Superior temporal gyrus (tissue), 1 donor: ENCODE measurements at regions not wholly inside any gene's neighbourhood (a gene's known extent, or its start where the extent isn't known, plus 50 kb on each side); places are given as distances from the start of the nearest gene placed in this dataset.
A peak's percentile ranks its signal among the peaks of the same experiment; 100 is the strongest.

ENCODE experiments used
- DNase-seq: peaks from one replicate; pipeline ENCODE4 v3.0.0-alpha.2; 2016; ENCODE audit errors: extremely low spot score

- DNase-seq: no peak
Observed at GRCh38 chr12:90036637-90037036, 328.0 kb upstream of the ATP2B1 start.

DNA sequence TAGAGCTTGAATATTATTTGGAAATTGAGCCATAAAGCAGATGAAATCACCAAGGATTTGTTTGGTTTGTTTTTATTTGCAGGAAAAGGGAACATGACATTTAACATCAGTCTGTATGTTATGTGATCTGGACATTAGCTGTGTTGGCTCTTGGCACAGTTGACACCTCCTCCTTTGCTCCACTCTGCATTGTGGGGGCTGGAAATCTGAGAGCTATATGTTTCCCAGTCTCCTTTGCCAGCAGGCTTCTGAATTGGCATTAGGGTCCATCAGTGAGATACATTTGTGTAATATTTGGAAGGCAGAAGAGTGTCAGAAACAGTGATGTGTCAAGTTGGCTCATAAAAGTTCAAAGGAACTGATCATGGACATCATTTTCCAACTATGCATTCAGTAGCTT is 322.1 kb upstream of the ATP2B1 start:
- no peak for DNase-seq

DNA sequence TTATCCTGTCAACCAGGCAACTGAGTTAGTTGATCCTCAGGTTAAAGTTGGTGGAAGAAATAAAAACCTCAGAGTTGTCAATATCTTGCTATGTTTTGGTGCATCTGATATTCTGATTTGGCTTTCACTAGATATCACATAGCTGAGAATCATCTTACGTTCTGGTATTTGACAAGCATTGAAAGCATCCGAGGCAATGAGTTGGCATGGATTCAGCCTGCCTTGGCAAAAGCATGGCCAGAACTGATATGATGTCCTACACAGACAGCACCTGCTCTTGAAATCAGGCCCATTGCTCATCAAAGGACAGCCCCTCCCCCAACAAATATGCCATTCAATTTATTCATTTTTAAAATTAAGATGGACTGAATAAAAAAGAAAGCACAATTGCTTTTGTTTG is 320.7 kb upstream of the ATP2B1 start:
- DNase-seq: no peak

DNA sequence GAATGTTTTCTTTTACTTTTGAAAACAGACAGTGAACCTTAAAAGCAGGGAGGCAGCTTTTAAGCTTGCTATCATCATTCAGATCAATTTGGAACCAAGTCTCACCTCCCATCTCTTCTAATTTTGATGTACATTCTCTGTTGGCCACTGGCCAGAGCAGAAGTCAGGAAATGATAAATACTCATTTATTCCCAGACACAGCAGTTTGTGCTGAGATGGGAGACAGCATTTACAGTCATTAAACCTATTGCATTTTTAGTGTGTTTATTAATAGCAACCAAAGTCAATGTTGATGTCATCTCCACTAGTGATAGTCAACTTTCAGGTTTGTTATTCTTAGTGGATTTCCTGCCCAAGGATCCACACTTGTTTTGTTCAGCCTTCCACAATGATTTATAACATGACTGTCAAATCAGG is 320.0 kb upstream of the ATP2B1 start:
- no peak for DNase-seq

DNA sequence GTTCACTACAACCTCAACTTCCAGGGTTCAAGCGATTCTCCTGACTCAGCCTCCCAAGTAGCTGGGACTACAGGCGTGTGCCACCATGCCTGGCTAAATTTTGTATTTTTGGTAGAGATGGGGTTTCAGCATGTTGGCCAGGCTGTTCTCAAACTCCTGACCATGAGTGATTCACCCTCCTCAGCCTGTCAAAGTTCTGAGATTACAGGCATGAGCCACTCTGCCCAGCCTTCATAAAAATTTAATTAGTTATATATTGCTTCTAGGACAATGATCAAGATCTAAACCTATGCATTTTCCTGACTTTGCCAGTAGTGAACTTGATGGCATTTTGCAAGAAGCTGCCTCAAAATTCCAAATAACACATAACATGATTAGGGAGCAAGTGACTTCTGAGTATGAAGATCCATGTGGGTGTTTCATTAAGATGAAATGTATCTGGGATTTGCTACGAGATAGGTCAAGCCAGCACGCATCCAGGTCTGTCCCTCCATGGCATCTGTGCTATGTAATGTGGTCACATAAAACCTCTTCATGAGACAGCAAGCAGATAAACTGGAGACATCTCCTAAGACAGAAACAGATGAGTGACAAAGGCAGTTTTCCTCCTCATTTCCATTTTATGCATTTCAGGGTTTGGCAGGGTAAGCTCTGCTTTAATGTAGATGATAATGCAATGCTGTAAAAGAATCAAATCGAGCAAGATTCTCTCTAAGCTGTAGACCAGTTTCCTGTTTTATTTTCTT is 319.4 kb upstream of the ATP2B1 start:
- no peak for DNase-seq

- no peak for DNase-seq
Observed at GRCh38 chr12:90027041-90027440, 318.4 kb upstream of the ATP2B1 start.

GRCh38 chr12:90026516-90026915 is 317.9 kb upstream of the ATP2B1 start:
- DNase-seq: no peak

- no peak for DNase-seq
Observed at GRCh38 chr12:90024262-90024661, 315.6 kb upstream of the ATP2B1 start.

- no peak for DNase-seq
Observed at GRCh38 chr12:90023207-90023900, 314.7 kb upstream of the ATP2B1 start.

DNA sequence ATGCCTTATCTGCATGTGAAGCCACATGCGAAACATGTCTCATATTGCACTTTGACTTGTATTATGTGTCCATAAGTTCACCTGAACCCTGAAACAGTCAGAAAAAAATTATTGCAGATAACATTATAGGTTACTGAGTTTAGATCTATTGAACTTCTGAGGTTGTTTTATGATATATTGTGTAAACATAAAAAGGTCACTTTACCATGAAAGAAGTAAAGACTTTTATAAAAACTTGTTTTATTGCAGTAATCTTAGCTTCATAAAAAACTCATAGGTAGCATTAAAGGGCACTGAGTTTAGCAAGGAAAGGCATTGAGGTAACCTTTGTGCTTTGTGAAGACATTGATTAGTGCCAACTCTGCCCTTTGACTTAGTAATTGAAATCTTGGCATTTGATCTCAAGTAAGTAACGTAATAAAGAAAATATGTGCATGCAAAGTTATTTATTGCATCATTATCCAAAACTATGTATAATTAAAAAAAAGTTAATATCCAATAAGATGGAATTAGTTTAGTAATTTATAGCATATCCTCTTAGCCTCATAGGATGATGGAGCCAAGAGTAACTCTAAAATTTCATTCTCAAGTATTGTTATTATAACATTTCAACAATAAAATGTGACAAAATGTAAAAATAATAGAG is 313.3 kb upstream of the ATP2B1 start:
- no peak for DNase-seq

DNA sequence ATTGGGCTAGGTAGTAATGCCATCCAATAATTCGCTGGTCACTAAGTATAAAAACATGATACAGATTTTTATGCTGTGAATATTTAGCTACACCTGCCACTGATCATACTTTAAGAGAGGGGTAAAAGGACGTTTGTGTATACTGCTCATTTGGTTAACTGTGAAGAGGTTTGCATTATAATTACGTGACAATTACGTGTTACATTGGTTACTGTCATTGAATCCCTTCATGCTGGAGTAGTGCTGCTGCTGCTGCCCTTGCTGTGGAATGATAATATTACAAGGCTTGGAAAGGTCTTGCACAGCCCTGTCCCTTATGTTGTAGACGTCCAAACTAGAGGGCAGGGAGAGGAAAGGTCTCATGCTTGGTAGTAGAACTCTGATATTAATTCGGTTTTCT is 312.2 kb upstream of the ATP2B1 start:
- no peak for DNase-seq

DNA sequence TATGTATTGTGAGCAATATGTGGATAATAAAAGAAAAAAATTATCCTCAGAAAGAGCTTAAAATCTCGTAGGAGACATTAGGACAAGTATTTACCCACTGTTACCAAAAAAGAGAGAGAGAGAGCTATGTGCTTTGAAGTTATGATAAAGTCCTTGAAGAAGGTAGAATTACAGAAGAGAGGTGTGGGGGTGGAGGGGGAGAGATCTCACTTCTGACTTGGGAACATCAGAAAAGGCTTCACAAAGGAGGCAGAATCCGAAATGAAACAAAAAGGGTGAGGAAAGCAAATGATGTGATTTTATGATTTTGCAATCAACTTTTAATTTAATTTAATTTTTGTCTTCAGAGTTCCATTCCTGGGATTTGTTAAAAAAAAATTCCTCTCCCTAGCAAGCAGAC is 311.8 kb upstream of the ATP2B1 start:
- DNase-seq: no peak

DNA sequence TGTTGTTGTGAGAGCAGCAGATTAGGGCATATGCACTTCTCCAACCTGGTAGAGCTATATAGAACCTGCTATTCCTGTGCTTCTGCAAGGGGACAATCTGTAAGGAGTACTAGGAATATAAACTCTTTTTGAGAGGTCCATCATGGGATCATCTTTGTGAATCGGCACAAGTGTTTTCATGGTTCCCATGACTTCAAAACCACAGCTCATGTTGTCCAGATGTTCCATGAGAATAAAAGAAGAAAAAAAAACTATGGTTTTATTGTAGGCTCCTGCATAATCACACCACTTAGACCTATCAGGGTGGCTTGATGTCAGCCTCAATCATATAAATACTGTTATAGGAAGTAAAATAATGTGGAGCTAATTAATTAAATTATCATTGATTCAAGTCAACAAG is 311.4 kb upstream of the ATP2B1 start:
- no peak for DNase-seq

- DNase-seq: no peak
Observed at GRCh38 chr12:90017316-90017715, 308.7 kb upstream of the ATP2B1 start.

DNA sequence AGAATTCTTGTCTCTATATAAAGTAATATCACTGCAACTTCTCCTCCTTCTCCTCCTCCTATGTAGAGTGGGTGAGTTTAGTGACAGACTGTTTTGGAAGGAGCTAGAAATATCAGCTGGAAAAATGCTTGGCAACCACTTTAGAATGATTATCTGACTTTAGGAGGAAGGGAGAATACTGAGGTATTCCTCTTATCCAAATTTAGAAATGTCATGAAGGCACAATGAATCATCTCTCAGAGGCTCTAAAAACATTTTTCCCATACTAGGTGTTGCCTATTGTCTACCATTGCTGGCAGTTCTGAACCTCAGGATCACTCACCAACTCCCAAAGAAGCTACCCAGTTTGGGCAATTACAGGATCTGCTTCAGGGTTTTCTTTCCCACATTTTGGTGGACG is 306.6 kb upstream of the ATP2B1 start:
- peak; percentile 58 for DNase-seq

DNA sequence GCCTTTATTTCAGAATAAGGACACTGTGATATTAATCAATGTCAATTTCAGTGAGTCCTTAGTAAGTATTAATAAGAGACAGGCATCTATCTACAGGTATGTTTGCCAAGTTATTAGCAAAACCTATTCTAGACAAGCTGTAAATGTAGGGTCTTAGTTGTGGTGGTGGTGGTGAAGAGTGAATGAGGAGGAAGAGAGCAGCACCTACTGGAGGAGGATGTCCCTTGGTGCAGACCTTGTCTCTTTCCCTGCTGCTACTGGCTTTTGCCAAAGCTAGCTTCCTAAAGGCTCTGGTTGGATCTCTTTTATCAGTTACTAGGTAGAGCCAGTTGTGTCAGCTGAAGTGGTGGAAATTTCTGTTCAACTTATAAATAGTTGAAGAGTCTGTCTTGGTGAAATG is 304.8 kb upstream of the ATP2B1 start:
- no peak for DNase-seq

- no peak for DNase-seq
Observed at GRCh38 chr12:90010089-90010488, 301.5 kb upstream of the ATP2B1 start.

DNA sequence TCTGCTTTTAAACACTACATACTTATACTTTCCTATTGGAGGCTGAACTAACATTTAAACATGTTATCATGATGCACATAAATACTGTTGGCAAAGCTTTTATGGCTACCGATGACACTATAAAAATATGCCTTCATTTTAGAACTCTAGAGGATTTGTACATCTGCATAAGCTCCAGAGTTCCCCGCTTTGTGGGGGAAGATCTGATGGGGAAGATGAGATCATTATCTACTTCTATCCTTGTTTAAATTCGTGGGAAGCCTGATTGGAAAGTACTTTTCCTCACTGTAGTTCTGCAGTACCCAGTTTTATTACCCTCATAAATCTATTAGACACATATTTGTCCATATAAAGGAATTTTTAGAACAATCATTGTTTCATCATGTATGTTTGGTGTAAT is 299.6 kb upstream of the ATP2B1 start:
- DNase-seq: peak; percentile 57

GRCh38 chr12:90004319-90005074 is 295.9 kb upstream of the ATP2B1 start:
- DNase-seq: peak; percentile 37

- DNase-seq: no peak
Observed at GRCh38 chr12:90003688-90004087, 295.1 kb upstream of the ATP2B1 start.

DNA sequence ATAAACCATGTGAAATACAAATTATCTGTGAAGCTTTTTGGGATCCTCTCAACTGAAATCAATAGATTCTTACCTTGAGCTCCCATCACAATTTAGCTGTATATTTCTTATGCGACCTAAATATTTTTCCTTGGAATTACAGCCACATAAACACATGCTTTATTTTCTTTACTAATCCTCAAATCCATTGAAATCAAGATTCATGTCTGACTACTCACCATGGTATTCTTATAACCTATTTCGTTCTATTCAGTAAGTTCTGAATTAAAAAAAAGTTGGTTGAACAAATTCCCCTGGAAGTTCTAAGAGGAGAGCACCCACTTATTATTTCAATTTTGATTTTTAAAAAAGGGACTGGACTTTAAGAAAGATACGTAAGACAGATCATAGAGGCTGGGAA is 292.1 kb upstream of the ATP2B1 start:
- no peak for DNase-seq
